Gastrocnemius medialis (tissue), 4 donors: ENCODE measurements at regions not wholly inside any gene's neighbourhood (a gene's known extent, or its start where the extent isn't known, plus 50 kb on each side); places are given as distances from the start of the nearest gene placed in this dataset.

ENCODE experiments used
- ATAC-seq, 2 donors: fragments of 150-250 bp; one replicate each; pipeline ENCODE4 v1.9.1; 2016
- DNase-seq, 2 donors: peaks; one replicate each; pipeline ENCODE4 v3.0.0-alpha.2; 2019
- H3K27ac ChIP-seq, 4 donors: fragments of 200-600 bp; sonication (generic); 1 replicate in 1 of 4; 2 replicates in 3 of 4; pipeline ENCODE4 v1.5.1; 2016 to 2018; ENCODE audit warnings: mild to moderate bottlenecking in 2 of 4, moderate library complexity in 1 of 4
- H3K27me3 ChIP-seq, 3 donors: fragments of 200-600 bp; sonication (generic) in 2 of 3; 1 replicate in 1 of 3; 2 replicates in 2 of 3; pipeline versions ENCODE4 v1.5.1 to v1.6.0; 2016 to 2019; ENCODE audit warnings: mild to moderate bottlenecking in 1 of 3, moderate library complexity in 1 of 3
- H3K36me3 ChIP-seq, 2 donors: fragments of 200-600 bp; sonication (generic) in 1 of 2; one replicate each; pipeline ENCODE4 v1.5.1; 2017 to 2018
- H3K4me1 ChIP-seq, 2 donors: fragments of 200-600 bp; sonication (generic) in 1 of 2; one replicate each; pipeline ENCODE4 v1.5.1; 2016 to 2017; ENCODE audit warnings: mild to moderate bottlenecking in 2 of 2
- H3K4me3 ChIP-seq, 4 donors: fragments of 200-600 bp; sonication (generic) in 3 of 4; 1 replicate in 1 of 4; 2 replicates in 3 of 4; pipeline ENCODE4 v1.5.1; 2016 to 2019; ENCODE audit warnings: mild to moderate bottlenecking in 2 of 4
- H3K9me3 ChIP-seq, 3 donors: fragments of 200-600 bp; sonication (generic) in 2 of 3; 1 replicate in 1 of 3; 2 replicates in 2 of 3; pipeline ENCODE4 v1.5.1; 2016 to 2019
- CTCF ChIP-seq, 5 experiments: fragments of 450-650 bp in 3 of 5; fragments of 200-600 bp in 2 of 5; sonication (generic) in 2 of 5; IDR thresholded peaks in 4 of 5; conservative IDR thresholded peaks in 1 of 5; 1 replicate in 4 of 5; 2 replicates in 1 of 5; pipeline ENCODE4 v1.5.1; 2016 to 2019; ENCODE audit warnings: antibody characterized with exemption in 5 of 5, mild to moderate bottlenecking in 3 of 5, moderate library complexity in 3 of 5
- POLR2A ChIP-seq, 2 donors: fragments of 450-650 bp; IDR thresholded peaks; one replicate each; pipeline ENCODE4 v1.6.1; 2017; ENCODE audit warnings: antibody characterized with exemption in 2 of 2, mild to moderate bottlenecking in 2 of 2, moderate library complexity in 2 of 2
- in situ Hi-C, 4 donors: fragments of 200-750 bp; cut with MboI; loops; one replicate each; pipeline versions ENCODE4 v1.15.0 to v1.8.0; 2017; ENCODE audit warnings: low sequenced_read_pairs in 4 of 4
- intact Hi-C: fragments of 100-400 bp; cut with DNase I; formaldehyde crosslinking; loops from one replicate; pipeline ENCODE4 v1.15.1; 2023; ENCODE audit warnings: low total_unique reads

- intact Hi-C loops: no loop called here
- TF ChIP-seq POLR2A (IDR thresholded peaks at IDR 0.05) (no peak), CTCF (IDR thresholded peaks at IDR 0.05 in 4 of 5, conservative IDR thresholded peaks at IDR 0.05 in 1 of 5) (no peak)
- in situ Hi-C loops: no loop called here
- Histone ChIP-seq H3K36me3 (no peaks in the 10 kb centered on the region), H3K27me3 (no peaks in the 10 kb centered on the region), H3K27ac (no peak overlapping the region), H3K4me1 (no peaks in the 10 kb centered on the region), H3K9me3 (no peaks in the 10 kb centered on the region), H3K4me3 (no peak overlapping the region)
- no peak for DNase-seq
- no peak for ATAC-seq
Measured at GRCh38 chr6:16049168-16049567, 79.7 kb upstream of the MYLIP start.

- H3K27me3 ChIP-seq: no peaks in the 10 kb centered on the region
- H3K36me3 ChIP-seq: no peaks in the 10 kb centered on the region
- in situ Hi-C loops (no loop called here), intact Hi-C loops (no loop called here)
- TF ChIP-seq POLR2A (IDR thresholded peaks at IDR 0.05) (no peak), CTCF (IDR thresholded peaks at IDR 0.05 in 4 of 5, conservative IDR thresholded peaks at IDR 0.05 in 1 of 5) (no peak)
- no peak overlapping the region for H3K4me3 ChIP-seq
- H3K9me3 ChIP-seq: no peaks in the 10 kb centered on the region
- H3K27ac ChIP-seq: no peak overlapping the region
- H3K4me1 ChIP-seq: peaks cover 0 to 8% of the 10 kb centered on the region in 2 donors
- no peak for DNase-seq
- ATAC-seq: no peak
Measured at GRCh38 chr6:16048221-16048620, 80.7 kb upstream of the MYLIP start.

GRCh38 chr6:16047435-16047990 is 81.4 kb upstream of the MYLIP start:
- no peak for TF ChIP-seq POLR2A (IDR thresholded peaks at IDR 0.05)
- no peak for TF ChIP-seq CTCF (IDR thresholded peaks at IDR 0.05 in 4 of 5, conservative IDR thresholded peaks at IDR 0.05 in 1 of 5)
- in situ Hi-C loops: no loop called here
- no peak overlapping the region for H3K27ac ChIP-seq
- intact Hi-C loops: no loop called here
- DNase-seq: no peak
- no peak for ATAC-seq
- H3K4me3 ChIP-seq: no peak overlapping the region
- no peaks in the 10 kb centered on the region for H3K36me3 ChIP-seq
- H3K9me3 ChIP-seq: no peaks in the 10 kb centered on the region
- H3K4me1 ChIP-seq: peaks cover 0 to 8% of the 10 kb centered on the region in 2 donors
- H3K27me3 ChIP-seq: no peaks in the 10 kb centered on the region

- in situ Hi-C loops (no loop called here), intact Hi-C loops (no loop called here)
- ATAC-seq: no peak
- Histone ChIP-seq H3K4me3 (no peak overlapping the region), H3K27ac (no peak overlapping the region), H3K27me3 (no peaks in the 10 kb centered on the region), H3K4me1 (peaks cover 0 to 8% of the 10 kb centered on the region in 2 donors), H3K36me3 (no peaks in the 10 kb centered on the region), H3K9me3 (no peaks in the 10 kb centered on the region)
- DNase-seq: no peak
- no peak for TF ChIP-seq CTCF (IDR thresholded peaks at IDR 0.05 in 4 of 5, conservative IDR thresholded peaks at IDR 0.05 in 1 of 5)
- TF ChIP-seq POLR2A (IDR thresholded peaks at IDR 0.05): no peak
Measured at GRCh38 chr6:16045238-16045637, 83.6 kb upstream of the MYLIP start.

- in situ Hi-C loops: no loop called here
Measured at GRCh38 chr6:16044211-16044643, 84.7 kb upstream of the MYLIP start.

More at GRCh38 chr6:16044211-16044643, 84.7 kb upstream of the MYLIP start:
- Histone ChIP-seq H3K36me3 (no peaks in the 10 kb centered on the region), H3K9me3 (no peaks in the 10 kb centered on the region), H3K4me1 (peaks cover 0 to 8% of the 10 kb centered on the region in 2 donors), H3K27ac (no peak overlapping the region), H3K27me3 (no peaks in the 10 kb centered on the region), H3K4me3 (no peak overlapping the region)
- no peak for DNase-seq
- ATAC-seq: no peak
- intact Hi-C loops: no loop called here
- no peak for TF ChIP-seq CTCF (IDR thresholded peaks at IDR 0.05 in 4 of 5, conservative IDR thresholded peaks at IDR 0.05 in 1 of 5)
- no peak for TF ChIP-seq POLR2A (IDR thresholded peaks at IDR 0.05)
